ENCODE measurements at regions not wholly inside any gene's neighbourhood (a gene's known extent, or its start where the extent isn't known, plus 50 kb on each side); places are given as distances from the start of the nearest gene placed in this dataset.

GRCh38 chr2:128611421-128612320, 293.0 kb upstream of the HS6ST1 start:
- Histone ChIP-seq H3K27me3 (ENCODE audit: insufficient read depth, poor library complexity, severe bottlenecking) (no peaks in the 10 kb centered on the region), H3K27ac (replicated peaks) (no peak overlapping the region), H3K4me3 (replicated peaks; ENCODE audit: insufficient read depth, low read length) (no peak overlapping the region)
- no peak for DNase-seq (ENCODE audit: low read depth in 1 of 2, low spot score in 1 of 2)
- TF ChIP-seq CTCF (IDR thresholded peaks at IDR 0.05; ENCODE audit: insufficient read depth, low read length) = no peak
- TF ChIP-seq GABPA (IDR thresholded peaks at IDR 0.05; ENCODE audit: low read depth) = no peak
- no peak for TF ChIP-seq SPI1 (IDR thresholded peaks at IDR 0.05; ENCODE audit: borderline replicate concordance, low read depth)
- no peak for TF ChIP-seq POLR2AphosphoS5 (IDR thresholded peaks at IDR 0.05; ENCODE audit: low read depth)
- no peak for TF ChIP-seq REST (IDR thresholded peaks at IDR 0.05; ENCODE audit: insufficient replicate concordance, low read depth)

- DNase-seq (ENCODE audit: low read depth in 1 of 2, low spot score in 1 of 2) = no peak
- Histone ChIP-seq H3K27me3 (ENCODE audit: insufficient read depth, poor library complexity, severe bottlenecking) (no peaks in the 10 kb centered on the region), H3K4me3 (replicated peaks; ENCODE audit: insufficient read depth, low read length) (no peak overlapping the region), H3K27ac (replicated peaks) (no peak overlapping the region)
- TF ChIP-seq SPI1 (IDR thresholded peaks at IDR 0.05; ENCODE audit: borderline replicate concordance, low read depth) (no peak), GABPA (IDR thresholded peaks at IDR 0.05; ENCODE audit: low read depth) (no peak), POLR2AphosphoS5 (IDR thresholded peaks at IDR 0.05; ENCODE audit: low read depth) (no peak), CTCF (IDR thresholded peaks at IDR 0.05; ENCODE audit: insufficient read depth, low read length) (no peak), REST (IDR thresholded peaks at IDR 0.05; ENCODE audit: insufficient replicate concordance, low read depth) (no peak)
These were observed 294.0 kb upstream of the HS6ST1 start for GRCh38 chr2:128612628-128613027.

GRCh38 chr2:128613351-128613750, 294.7 kb upstream of the HS6ST1 start:
- Histone ChIP-seq H3K27me3 (ENCODE audit: insufficient read depth, poor library complexity, severe bottlenecking) (no peaks in the 10 kb centered on the region), H3K4me3 (replicated peaks; ENCODE audit: insufficient read depth, low read length) (no peak overlapping the region), H3K27ac (replicated peaks) (no peak overlapping the region)
- no peak for TF ChIP-seq CTCF (IDR thresholded peaks at IDR 0.05; ENCODE audit: insufficient read depth, low read length)
- no peak for DNase-seq (ENCODE audit: low read depth in 1 of 2, low spot score in 1 of 2)

GRCh38 chr2:128613876-128614275, 295.2 kb upstream of the HS6ST1 start:
- Histone ChIP-seq H3K4me3 (replicated peaks; ENCODE audit: insufficient read depth, low read length) (no peak overlapping the region), H3K27me3 (ENCODE audit: insufficient read depth, poor library complexity, severe bottlenecking) (no peaks in the 10 kb centered on the region), H3K27ac (replicated peaks) (no peak overlapping the region)
- TF ChIP-seq POLR2AphosphoS5 (IDR thresholded peaks at IDR 0.05; ENCODE audit: low read depth) (no peak), SPI1 (IDR thresholded peaks at IDR 0.05; ENCODE audit: borderline replicate concordance, low read depth) (no peak), REST (IDR thresholded peaks at IDR 0.05; ENCODE audit: insufficient replicate concordance, low read depth) (no peak), GABPA (IDR thresholded peaks at IDR 0.05; ENCODE audit: low read depth) (no peak), CTCF (IDR thresholded peaks at IDR 0.05; ENCODE audit: insufficient read depth, low read length) (no peak)
- no peak for DNase-seq (ENCODE audit: low read depth in 1 of 2, low spot score in 1 of 2)

Data from HL-60 (cell line).